ENCODE measurements at regions not wholly inside any gene's neighbourhood (a gene's known extent, or its start where the extent isn't known, plus 50 kb on each side); places are given as distances from the start of the nearest gene placed in this dataset.

DNA sequence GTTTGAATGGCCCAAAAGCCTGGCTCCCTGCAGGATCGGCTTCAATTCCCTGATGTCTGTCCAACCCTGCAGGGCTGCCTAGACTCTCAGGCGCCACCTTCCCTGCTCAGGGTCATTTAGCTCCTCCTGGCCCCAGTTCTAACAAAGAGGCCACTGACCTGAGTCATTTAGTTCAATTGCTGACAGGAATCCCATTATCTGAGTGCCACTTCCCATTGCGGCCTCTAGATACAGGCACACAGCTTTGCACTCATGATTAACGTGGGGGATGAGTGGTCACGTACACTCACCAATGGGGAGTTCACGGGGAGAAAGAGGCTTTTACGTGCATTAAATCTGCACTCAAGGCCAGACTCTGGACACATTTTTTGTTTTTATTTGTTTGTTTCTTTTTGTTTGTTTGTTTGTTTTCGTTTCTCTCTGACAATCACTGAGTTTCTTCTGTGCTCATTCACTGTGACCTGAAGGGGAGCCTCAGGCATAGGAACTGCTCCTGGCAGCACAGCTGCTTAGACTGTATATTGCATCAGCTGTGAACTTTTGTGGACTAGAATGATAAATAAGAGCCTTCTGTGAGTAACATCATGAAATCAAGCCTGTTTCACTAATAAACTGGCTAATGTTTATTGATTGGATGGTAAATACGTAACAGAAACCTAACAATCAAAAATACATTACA lies 118.9 kb upstream of the CTNNA2 start:
- Histone ChIP-seq H3K36me3 (replicated peaks in 1 of 2) (no peaks in the 10 kb centered on the region), H3K27ac (peak overlapping the region in 4 of 5 donors; percentile 4 to 66 (median 41)), H3K27me3 (no peaks in the 10 kb centered on the region), H3K4me3 (no peak overlapping the region), H3K4me1 (replicated peaks in 1 of 2) (peaks cover 0 to 5% of the 10 kb centered on the region in 2 donors), H3K9me3 (replicated peaks in 1 of 3) (peaks cover 0 to 4% (median 0%) of the 10 kb centered on the region in 3 donors)
- no peak for TF ChIP-seq POLR2A (IDR thresholded peaks at IDR 0.05)
- TF ChIP-seq, protein P1, sequence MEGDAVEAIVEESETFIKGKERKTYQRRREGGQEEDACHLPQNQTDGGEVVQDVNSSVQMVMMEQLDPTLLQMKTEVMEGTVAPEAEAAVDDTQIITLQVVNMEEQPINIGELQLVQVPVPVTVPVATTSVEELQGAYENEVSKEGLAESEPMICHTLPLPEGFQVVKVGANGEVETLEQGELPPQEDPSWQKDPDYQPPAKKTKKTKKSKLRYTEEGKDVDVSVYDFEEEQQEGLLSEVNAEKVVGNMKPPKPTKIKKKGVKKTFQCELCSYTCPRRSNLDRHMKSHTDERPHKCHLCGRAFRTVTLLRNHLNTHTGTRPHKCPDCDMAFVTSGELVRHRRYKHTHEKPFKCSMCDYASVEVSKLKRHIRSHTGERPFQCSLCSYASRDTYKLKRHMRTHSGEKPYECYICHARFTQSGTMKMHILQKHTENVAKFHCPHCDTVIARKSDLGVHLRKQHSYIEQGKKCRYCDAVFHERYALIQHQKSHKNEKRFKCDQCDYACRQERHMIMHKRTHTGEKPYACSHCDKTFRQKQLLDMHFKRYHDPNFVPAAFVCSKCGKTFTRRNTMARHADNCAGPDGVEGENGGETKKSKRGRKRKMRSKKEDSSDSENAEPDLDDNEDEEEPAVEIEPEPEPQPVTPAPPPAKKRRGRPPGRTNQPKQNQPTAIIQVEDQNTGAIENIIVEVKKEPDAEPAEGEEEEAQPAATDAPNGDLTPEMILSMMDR (IDR thresholded peaks at IDR 0.05), result peak in 3 of 6 experiments; percentile 25 to 35 (median 31)
- intact Hi-C loops (cut with DNase I), result no loop called here
- WGBS, 4 donors, result 15 to 23% (median 21%) methylated on average over 9 of the region's 9 CpGs
- DNase-seq, result peak; percentile 29 to 85 (median 80)

DNA sequence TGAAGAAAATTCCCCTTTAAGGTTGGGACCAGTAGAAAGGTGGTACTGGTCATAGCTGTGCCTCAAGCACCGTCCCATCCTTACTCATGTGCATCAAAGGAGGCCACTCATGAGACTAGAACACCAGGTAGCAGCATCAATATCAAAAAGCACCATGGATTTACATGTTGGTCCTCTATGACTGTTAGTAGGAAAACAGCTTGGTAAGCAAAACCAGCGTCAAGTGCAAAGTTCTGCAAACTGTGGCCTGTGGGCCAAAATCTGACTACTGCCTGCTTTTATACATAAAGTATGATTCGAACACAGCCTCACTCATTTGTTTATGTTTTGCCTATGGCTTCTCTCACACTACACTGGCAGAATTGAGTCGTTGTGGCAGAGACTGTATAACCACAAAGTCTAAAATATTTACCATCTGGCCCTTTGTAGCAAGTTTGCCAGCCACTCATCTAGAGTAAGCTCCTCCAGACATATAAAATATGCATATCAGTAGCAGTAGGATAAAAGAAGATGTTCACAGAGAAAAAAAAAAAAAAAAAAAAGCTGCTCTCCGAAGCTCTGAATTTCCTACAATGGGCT lies 119.7 kb upstream of the CTNNA2 start:
- intact Hi-C loops (cut with DNase I), result no loop called here
- Histone ChIP-seq H3K4me3 (no peak overlapping the region), H3K36me3 (replicated peaks in 1 of 2) (no peaks in the 10 kb centered on the region), H3K27ac (peak overlapping the region in 1 of 5 donors; percentile 60), H3K4me1 (replicated peaks in 1 of 2) (peaks cover 0 to 5% of the 10 kb centered on the region in 2 donors), H3K27me3 (no peaks in the 10 kb centered on the region), H3K9me3 (replicated peaks in 1 of 3) (peaks cover 0 to 7% (median 0%) of the 10 kb centered on the region in 3 donors)
- 61 to 73% (median 66%) methylated on average over 5 of the region's 5 CpGs for WGBS, 4 donors
- no peak for DNase-seq
- TF ChIP-seq POLR2A (IDR thresholded peaks at IDR 0.05), result no peak
- TF ChIP-seq, protein P1 (IDR thresholded peaks at IDR 0.05), result no peak

DNA sequence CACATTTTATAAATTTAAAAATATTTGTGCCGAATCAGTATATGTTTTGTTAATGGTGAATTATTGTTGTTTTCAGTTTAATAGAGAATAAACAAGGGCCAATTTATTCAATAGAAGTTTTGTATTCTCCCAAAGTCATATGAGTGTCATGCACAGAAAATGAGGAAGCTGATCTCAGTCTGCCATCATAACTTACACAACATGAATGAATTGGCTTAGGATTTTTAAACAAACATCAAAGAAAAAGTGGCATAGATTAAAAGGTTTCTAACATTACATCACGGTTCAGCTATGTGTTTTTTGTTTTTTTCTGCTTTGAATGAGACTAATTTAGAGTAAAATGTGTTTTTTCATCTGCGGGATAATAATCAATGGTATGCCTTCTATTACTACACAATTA lies 123.4 kb upstream of the CTNNA2 start:
- peaks cover 0 to 7% (median 0%) of the 10 kb centered on the region in 3 donors for H3K9me3 ChIP-seq (replicated peaks in 1 of 3)
- intact Hi-C loops (cut with DNase I), result no loop called here
- TF ChIP-seq, protein P1 (IDR thresholded peaks at IDR 0.05), result no peak
- TF ChIP-seq POLR2A (IDR thresholded peaks at IDR 0.05), result no peak
- no peak for DNase-seq
- no peak overlapping the region for H3K27ac ChIP-seq
- no peaks in the 10 kb centered on the region for H3K36me3 ChIP-seq (replicated peaks in 1 of 2)
- H3K4me1 ChIP-seq (replicated peaks in 1 of 2), result peaks cover 0 to 4% of the 10 kb centered on the region in 2 donors
- no peaks in the 10 kb centered on the region for H3K27me3 ChIP-seq
- H3K4me3 ChIP-seq, result no peak overlapping the region
- WGBS, 4 donors, result 47 to 58% (median 55%) methylated on average over 3 of the region's 3 CpGs

DNA sequence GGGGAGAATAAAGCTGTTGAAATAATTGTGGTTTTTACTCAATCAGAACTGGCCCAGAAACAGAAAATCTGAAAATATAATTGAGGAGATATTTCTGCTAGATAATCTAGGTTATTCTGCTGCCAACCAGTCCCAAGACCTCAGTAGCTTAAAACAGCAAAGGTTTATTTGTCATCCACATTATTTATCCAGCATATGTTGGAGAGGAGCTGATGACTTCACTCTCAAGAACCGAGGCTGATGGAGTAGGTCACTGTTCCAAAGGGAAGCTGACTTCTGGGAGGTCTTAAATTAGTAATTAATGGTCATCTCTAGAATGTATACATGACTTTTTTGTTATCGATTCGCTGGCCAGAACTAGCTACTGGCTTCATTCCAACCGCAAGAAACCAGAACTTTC lies 124.8 kb upstream of the CTNNA2 start:
- H3K4me1 ChIP-seq (replicated peaks in 1 of 2), result no peaks in the 10 kb centered on the region
- H3K9me3 ChIP-seq (replicated peaks in 1 of 3), result peaks cover 0 to 7% (median 0%) of the 10 kb centered on the region in 3 donors
- no peak for DNase-seq
- TF ChIP-seq POLR2A (IDR thresholded peaks at IDR 0.05), result no peak
- TF ChIP-seq, protein P1 (IDR thresholded peaks at IDR 0.05), result no peak
- H3K36me3 ChIP-seq (replicated peaks in 1 of 2), result no peaks in the 10 kb centered on the region
- intact Hi-C loops (cut with DNase I), result no loop called here
- H3K27me3 ChIP-seq, result no peaks in the 10 kb centered on the region
- no peak overlapping the region for H3K4me3 ChIP-seq
- 63 to 75% (median 67%) methylated on average over 4 of the region's 4 CpGs for WGBS, 4 donors
- H3K27ac ChIP-seq, result no peak overlapping the region

All from adrenal gland (tissue), 9 donors.